Stimulated activated memory B cell treated with anti-CD40 and anti-IgM and Interleukin-4, amounts not matched to agents 10 μg/mL and 1 μg/mL and 100 μg/mL, for 72 hours (primary cell): ENCODE measurements at regions not wholly inside any gene's neighbourhood (a gene's known extent, or its start where the extent isn't known, plus 50 kb on each side); places are given as distances from the start of the nearest gene placed in this dataset.

Experiments
- ATAC-seq: fragments of 150-1000 bp; cut with Tn5 transposase; 2 replicates; pipeline ENCODE4 v1.10.0; 2021
- H3K27ac Mint-ChIP-seq: one replicate; pipeline ENCODE4 v1.8.0; 2022; ENCODE audit warnings: mild to moderate bottlenecking, mixed read lengths
- H3K27me3 Mint-ChIP-seq: one replicate; pipeline ENCODE4 v1.8.0; 2022; ENCODE audit warnings: mixed read lengths
- H3K36me3 Mint-ChIP-seq: one replicate; pipeline ENCODE4 v1.8.0; 2022; ENCODE audit warnings: mixed read lengths
- H3K4me1 Mint-ChIP-seq: one replicate; pipeline ENCODE4 v1.8.0; 2022; ENCODE audit warnings: mixed read lengths
- H3K4me3 Mint-ChIP-seq: one replicate; pipeline ENCODE4 v1.8.0; 2022; ENCODE audit warnings: mild to moderate bottlenecking, moderate library complexity, mixed read lengths
- H3K9me3 Mint-ChIP-seq: one replicate; pipeline ENCODE4 v1.8.0; 2022; ENCODE audit warnings: mixed read lengths

DNA sequence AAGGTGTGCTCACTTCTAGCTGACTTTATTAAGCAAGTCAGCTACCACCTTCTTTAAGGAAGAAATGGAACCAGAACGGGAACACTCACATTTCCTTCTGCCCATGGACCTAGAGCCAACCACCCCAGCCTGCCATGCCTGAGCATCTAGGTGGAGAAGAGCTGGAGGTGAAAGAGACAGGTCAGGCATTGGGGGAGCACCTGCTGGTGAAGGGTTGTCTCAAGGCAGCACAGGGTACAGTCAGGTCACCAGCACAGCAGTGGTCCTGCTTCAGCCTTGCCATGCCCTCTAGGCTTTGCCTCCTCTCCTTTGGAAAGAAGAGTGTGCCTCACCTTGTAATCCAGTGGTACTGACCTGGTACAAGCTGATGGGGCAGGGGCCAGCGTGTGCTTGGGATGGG lies 107.9 kb downstream of the KCNF1 start:
- no peaks in the 10 kb centered on the region for H3K9me3 Mint-ChIP-seq
- H3K4me3 Mint-ChIP-seq = no peak overlapping the region
- peaks cover 59% of the 10 kb centered on the region for H3K27me3 Mint-ChIP-seq
- no peak overlapping the region for H3K27ac Mint-ChIP-seq
- no peak for ATAC-seq
- H3K4me1 Mint-ChIP-seq = peaks cover 6% of the 10 kb centered on the region
- H3K36me3 Mint-ChIP-seq = no peaks in the 10 kb centered on the region

DNA sequence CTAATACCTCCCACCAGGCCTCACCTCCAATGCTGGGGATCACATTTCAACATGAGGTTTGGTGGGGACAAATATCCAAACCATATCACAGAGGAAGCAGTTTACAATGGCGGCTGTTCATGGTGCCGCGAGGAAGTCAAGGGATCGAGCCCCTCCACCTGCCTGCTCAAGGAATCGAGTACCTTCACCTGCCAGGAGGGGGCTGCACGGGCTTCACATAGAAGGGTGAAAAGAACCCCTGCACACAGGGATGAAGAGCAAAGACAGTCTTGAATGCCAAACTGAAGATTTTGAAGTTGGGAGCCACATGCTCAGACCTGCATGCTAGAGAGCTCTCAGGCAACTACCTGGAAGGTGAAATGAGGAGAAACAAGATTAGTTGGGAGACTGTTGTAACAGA lies 110.3 kb downstream of the KCNF1 start:
- Mint-ChIP-seq H3K27ac (no peak overlapping the region), H3K36me3 (no peaks in the 10 kb centered on the region), H3K9me3 (no peaks in the 10 kb centered on the region), H3K27me3 (peaks cover 50% of the 10 kb centered on the region), H3K4me3 (no peak overlapping the region), H3K4me1 (no peaks in the 10 kb centered on the region)
- no peak for ATAC-seq

DNA sequence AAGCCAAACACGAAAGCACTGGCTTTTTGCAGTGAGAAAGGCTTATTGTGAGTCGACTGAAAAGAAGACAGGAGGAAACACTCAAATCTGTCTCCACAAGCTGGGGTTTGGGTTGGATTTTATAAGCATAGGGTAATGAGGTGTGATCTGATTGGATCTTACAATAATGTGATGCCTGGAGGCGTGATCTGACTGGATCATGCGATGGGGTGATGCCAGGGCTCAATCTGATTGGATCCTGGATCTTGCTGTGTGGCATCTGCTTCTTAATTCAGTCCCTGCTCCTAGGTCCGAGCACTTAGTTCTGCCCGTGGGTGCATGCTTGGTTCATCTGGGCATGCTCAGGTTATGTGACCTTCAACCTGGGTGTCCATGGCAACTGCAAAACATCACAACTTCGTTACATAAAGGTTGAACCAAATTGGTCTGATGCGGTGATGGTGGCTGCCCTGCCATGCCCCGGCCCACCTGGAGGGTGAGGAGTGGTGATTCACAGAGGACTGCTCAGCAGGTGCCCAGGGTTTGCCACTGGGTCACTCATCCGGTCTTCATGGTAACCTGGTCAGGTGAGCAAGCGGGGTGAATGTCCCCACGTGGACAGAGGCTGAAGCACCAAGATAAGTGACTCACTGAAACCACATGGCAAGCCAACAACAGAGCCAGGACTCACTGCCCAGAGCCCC lies 111.0 kb downstream of the KCNF1 start:
- no peak for ATAC-seq
- no peaks in the 10 kb centered on the region for H3K36me3 Mint-ChIP-seq
- H3K4me1 Mint-ChIP-seq = no peaks in the 10 kb centered on the region
- H3K4me3 Mint-ChIP-seq = no peak overlapping the region
- peaks cover 49% of the 10 kb centered on the region for H3K27me3 Mint-ChIP-seq
- no peak overlapping the region for H3K27ac Mint-ChIP-seq
- H3K9me3 Mint-ChIP-seq = no peaks in the 10 kb centered on the region

DNA sequence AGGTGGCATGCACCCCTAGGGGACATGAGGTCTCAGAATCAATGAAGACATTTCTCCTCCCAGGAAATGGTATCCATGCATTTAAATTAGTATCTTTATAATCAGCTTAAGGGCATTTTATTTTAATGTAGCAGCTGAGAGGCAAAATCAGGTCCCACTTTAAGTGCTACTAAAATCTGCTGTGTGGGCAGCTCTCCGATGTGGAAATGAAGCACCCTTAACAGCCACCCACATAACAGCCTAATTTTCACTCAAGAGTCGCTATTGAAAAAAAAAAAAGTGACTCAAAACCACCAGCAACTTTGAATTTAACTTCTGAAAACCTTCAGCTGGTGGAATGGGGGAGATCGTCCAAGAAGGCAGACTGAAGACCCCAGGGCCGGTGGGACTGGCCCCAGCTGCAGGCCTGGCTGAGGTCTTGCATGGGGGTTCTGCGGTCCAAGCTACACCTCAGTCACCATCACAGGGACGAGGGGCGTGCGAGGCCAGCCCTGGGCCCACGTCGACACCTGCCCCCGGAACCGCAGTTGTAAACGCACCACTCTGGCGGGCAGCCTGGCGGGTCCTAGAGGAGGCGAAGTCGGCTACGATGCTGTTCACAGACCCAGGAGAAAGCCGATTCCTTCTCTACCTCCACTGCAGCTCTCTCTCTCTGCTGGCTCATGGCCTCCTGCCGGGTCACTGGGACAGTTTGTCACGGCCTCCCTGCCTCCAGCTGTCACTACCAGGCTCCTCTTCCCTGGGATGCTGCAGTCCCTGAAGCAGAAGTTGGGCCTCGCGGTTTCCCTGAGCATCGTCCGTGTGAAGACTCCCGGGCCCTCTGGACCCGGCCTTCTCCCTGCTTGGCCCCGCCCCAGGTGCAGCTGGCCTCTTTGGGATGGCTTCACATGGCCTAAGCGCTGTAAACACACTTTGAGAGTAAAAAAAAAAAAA lies 111.9 kb downstream of the KCNF1 start:
- no peak for ATAC-seq
- Mint-ChIP-seq H3K9me3 (no peaks in the 10 kb centered on the region), H3K27ac (no peak overlapping the region), H3K36me3 (no peaks in the 10 kb centered on the region), H3K4me3 (no peak overlapping the region), H3K27me3 (peaks cover 48% of the 10 kb centered on the region), H3K4me1 (no peaks in the 10 kb centered on the region)

DNA sequence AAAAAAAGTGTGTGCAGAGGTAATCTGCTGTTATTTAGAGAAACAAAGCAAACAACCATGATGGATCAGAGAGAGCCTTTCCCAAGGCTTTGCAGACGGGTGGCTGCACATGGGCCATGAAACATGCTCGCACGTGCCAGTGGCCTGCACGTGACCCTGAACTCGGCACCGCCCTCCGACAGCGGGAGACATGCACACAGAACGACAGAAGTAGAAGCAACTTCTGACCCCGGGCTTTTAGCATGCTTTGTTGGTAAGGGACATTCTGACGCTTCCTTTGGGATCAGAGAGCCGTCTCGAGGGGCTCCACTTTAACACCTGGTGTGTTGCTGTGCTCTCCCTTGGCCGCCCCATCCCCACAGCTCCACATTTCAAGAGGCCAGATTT lies 112.5 kb downstream of the KCNF1 start:
- no peaks in the 10 kb centered on the region for H3K9me3 Mint-ChIP-seq
- H3K4me3 Mint-ChIP-seq = no peak overlapping the region
- no peak for ATAC-seq
- no peaks in the 10 kb centered on the region for H3K4me1 Mint-ChIP-seq
- no peaks in the 10 kb centered on the region for H3K36me3 Mint-ChIP-seq
- peaks cover 43% of the 10 kb centered on the region for H3K27me3 Mint-ChIP-seq
- no peak overlapping the region for H3K27ac Mint-ChIP-seq

DNA sequence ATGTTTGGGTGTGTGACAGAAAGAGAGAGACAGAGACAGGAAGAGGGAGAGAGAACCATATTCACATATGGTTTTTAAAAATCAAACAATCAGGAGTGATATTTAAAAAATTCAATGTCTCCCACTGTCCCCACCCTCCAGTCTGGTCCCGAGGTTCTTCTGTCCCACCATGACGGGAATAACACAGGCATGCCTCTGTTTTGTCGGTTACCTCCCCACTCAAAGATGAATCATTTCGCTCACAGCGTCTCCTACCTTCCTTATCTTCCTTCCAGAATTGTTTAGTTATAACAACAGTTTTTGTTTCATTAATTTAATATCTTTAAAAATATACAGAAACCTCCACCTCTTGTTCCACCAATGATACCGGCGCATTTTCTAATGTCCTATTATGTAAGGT lies 113.0 kb downstream of the KCNF1 start:
- H3K4me3 Mint-ChIP-seq = no peak overlapping the region
- H3K36me3 Mint-ChIP-seq = no peaks in the 10 kb centered on the region
- H3K4me1 Mint-ChIP-seq = no peaks in the 10 kb centered on the region
- no peaks in the 10 kb centered on the region for H3K9me3 Mint-ChIP-seq
- H3K27me3 Mint-ChIP-seq = peaks cover 42% of the 10 kb centered on the region
- H3K27ac Mint-ChIP-seq = no peak overlapping the region
- ATAC-seq = no peak

DNA sequence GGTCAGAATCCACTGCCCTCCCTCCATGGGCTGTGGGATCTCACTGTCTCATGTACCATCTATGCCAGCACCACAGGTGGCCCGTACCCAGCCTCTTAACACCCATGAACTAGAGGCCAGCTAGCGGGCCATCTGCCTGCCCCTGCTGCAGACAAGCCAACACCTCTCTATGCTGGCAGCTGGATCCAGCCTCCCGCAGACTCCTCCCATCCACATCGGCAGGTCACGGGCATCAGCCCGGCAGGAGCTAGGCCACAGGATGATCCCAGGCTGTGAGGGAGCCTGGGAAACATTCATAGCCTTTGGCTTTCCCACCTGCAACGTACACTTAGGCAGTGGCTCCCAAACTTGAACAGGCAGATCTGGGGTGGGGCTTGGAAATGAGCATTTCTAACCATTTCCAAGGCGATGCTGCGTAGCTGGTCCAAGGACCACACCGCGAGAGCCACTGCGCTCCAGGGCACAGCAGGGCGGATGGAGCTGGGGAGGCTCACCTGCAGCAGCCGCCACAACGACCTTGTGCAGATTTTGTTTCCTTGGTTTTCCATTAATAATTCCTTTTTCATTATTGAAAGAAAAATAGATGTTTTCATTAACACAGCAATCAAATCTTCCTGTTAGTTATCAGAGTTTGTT lies 114.7 kb downstream of the KCNF1 start:
- no peak for ATAC-seq
- Mint-ChIP-seq H3K4me3 (no peak overlapping the region), H3K9me3 (no peaks in the 10 kb centered on the region), H3K36me3 (no peaks in the 10 kb centered on the region), H3K27ac (no peak overlapping the region), H3K27me3 (peaks cover 29% of the 10 kb centered on the region), H3K4me1 (no peaks in the 10 kb centered on the region)

DNA sequence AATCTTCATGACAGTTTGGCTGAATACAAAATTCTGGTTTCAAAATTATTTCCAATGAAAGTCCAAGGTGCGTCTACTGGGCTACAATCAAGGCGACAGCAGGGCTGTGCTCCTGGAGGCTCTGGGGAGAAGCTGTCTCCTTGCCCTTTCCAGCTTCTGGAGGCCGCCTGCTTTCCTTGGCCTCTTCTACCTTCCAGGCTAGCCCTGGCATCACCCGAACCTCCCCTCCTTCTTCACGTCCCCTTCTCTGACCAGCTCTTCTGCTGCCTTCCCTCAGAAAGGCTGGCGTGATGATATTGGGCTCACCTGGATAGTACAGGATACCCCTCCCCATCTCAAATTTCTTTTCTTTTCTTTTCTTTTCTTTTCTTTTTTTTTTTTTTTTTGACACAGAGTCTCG lies 115.5 kb downstream of the KCNF1 start:
- Mint-ChIP-seq H3K27ac (no peak overlapping the region), H3K4me3 (no peak overlapping the region), H3K4me1 (no peaks in the 10 kb centered on the region), H3K9me3 (no peaks in the 10 kb centered on the region), H3K36me3 (no peaks in the 10 kb centered on the region), H3K27me3 (peaks cover 21% of the 10 kb centered on the region)
- no peak for ATAC-seq

DNA sequence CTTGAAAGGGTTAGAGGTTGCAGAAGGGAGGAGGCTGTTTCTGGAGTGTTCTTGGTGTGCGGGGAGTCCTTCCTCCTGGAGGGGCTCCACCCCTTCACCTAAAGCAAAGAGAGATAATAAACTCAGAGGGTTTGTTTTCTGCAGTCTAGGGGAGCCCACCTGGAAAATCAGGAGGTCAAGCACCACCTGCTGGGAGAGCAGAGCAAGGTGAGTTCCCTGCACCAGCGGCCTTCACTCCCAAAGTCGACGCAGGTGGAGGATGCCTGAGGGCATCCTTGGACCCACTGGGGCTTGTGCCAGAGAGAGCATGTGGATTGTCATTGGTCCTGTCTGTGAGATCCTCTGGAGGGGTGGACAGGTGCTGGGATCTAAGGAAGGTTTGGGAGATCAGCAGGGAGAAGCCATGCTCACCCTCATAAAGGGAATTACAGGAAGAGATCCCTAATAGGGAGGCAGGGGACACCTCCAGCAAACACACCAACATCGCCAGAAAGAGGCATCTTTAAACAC lies 116.7 kb downstream of the KCNF1 start:
- H3K36me3 Mint-ChIP-seq = no peaks in the 10 kb centered on the region
- peaks cover 20% of the 10 kb centered on the region for H3K27me3 Mint-ChIP-seq
- H3K4me3 Mint-ChIP-seq = no peak overlapping the region
- H3K27ac Mint-ChIP-seq = no peak overlapping the region
- H3K9me3 Mint-ChIP-seq = no peaks in the 10 kb centered on the region
- ATAC-seq = no peak
- H3K4me1 Mint-ChIP-seq = no peaks in the 10 kb centered on the region

DNA sequence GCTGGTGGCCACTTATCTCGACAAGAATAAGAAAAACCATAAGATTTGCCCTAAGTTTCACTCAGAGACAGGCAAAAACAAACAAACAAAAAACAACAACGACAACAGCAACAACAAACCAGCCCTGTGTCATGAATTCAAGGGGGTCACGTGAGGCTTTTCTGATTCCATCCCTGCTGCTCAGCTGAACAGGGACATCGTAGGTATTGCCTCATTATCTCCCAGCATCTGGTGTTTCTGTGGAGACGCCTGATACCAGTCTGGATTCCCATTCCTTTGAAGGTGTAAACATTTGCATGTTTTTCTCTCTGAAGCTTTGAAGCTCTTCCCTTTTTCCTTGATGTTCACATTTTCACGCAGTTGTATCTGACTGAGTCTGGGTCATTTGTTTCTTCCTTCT lies 117.4 kb downstream of the KCNF1 start:
- no peaks in the 10 kb centered on the region for H3K9me3 Mint-ChIP-seq
- H3K4me1 Mint-ChIP-seq = no peaks in the 10 kb centered on the region
- ATAC-seq = no peak
- H3K27me3 Mint-ChIP-seq = peaks cover 16% of the 10 kb centered on the region
- H3K4me3 Mint-ChIP-seq = no peak overlapping the region
- no peaks in the 10 kb centered on the region for H3K36me3 Mint-ChIP-seq
- no peak overlapping the region for H3K27ac Mint-ChIP-seq

DNA sequence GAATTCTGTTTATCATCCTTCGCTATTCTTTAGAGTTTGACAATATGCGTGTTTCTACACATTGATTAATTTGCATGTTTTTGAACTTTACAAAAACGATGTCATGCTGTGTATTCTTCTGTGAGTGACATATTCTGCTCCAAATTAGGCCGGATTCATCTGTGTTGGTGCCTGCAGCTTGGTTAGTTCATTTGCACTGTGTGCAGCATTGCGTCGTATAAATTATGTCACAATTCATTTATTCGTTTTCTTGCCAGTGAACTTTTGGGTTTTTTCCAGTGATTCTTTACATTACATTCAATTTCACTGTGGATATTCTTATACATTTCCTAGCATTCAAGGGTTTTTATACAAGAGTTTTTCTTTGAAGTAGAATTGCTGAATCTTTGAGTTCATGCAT lies 118.3 kb downstream of the KCNF1 start:
- ATAC-seq = no peak

DNA sequence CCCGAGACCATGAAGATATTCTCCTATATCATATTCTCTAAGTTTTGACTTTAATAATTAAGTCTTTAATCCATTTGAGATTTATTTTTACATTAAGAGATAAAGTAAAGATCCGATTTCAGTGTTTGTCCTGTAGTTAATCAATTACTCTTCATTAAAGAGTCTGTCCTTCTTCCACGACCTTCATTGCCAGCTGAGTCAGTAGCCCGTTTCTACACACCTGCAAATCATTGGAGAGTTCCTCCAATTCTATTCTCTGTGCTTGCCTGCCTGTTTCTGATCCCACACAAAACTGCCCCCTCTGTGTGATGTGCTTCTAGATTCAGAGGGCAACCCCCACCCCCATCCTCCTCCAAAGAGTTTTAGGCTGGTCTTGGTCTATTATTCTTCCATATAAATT lies 119.2 kb downstream of the KCNF1 start:
- Mint-ChIP-seq H3K4me1 (no peaks in the 10 kb centered on the region), H3K27ac (no peak overlapping the region), H3K9me3 (peaks cover 6% of the 10 kb centered on the region), H3K4me3 (no peak overlapping the region), H3K36me3 (no peaks in the 10 kb centered on the region), H3K27me3 (peaks cover 12% of the 10 kb centered on the region)
- no peak for ATAC-seq

More for the DNA sequence above, 118.3 kb downstream of the KCNF1 start:
- no peak overlapping the region for H3K27ac Mint-ChIP-seq
- H3K4me1 Mint-ChIP-seq = no peaks in the 10 kb centered on the region
- no peaks in the 10 kb centered on the region for H3K36me3 Mint-ChIP-seq
- peaks cover 10% of the 10 kb centered on the region for H3K27me3 Mint-ChIP-seq
- peaks cover 3% of the 10 kb centered on the region for H3K9me3 Mint-ChIP-seq
- no peak overlapping the region for H3K4me3 Mint-ChIP-seq

DNA sequence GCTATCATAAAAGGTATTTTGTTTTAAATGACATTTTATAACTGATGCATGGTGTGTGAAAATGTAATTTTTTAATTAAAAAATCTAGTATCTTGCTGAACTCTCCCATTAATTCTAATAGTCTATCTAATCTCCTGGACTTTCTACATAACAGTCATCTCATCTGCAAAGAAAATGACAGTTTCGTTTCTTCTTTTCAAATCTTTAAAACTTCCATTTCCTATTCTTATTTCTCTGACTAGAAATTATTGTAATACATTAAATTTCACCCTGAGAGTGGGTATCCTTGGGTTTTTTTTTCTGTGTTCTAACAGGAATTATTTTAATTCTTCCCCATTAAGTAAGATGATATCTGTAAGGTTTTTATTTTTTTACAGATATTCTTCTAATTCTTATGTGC lies 120.1 kb downstream of the KCNF1 start:
- no peak overlapping the region for H3K4me3 Mint-ChIP-seq
- H3K27me3 Mint-ChIP-seq = peaks cover 22% of the 10 kb centered on the region
- H3K4me1 Mint-ChIP-seq = no peaks in the 10 kb centered on the region
- no peak overlapping the region for H3K27ac Mint-ChIP-seq
- no peak for ATAC-seq
- peaks cover 12% of the 10 kb centered on the region for H3K9me3 Mint-ChIP-seq
- H3K36me3 Mint-ChIP-seq = no peaks in the 10 kb centered on the region

DNA sequence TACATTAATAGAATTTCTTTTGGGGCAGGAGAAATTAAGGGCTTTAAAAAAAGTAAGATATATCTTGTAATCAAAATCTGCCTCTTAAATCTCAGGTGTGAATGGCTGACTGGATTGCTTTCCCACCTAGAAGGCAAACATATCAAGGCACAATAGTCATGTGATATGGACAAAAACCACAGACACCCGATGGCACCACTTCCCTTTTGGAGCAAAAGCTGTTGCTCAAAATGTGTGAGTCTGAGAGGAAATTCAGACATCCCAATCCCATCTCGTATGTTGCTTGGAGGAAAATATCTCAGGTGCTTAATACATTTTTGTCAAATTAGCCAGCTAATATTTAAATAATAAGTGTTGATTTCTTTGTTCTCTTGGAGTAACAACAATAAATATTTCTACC lies 120.7 kb downstream of the KCNF1 start:
- Mint-ChIP-seq H3K36me3 (no peaks in the 10 kb centered on the region), H3K9me3 (peaks cover 17% of the 10 kb centered on the region), H3K4me1 (no peaks in the 10 kb centered on the region), H3K27ac (no peak overlapping the region), H3K4me3 (no peak overlapping the region), H3K27me3 (peaks cover 27% of the 10 kb centered on the region)
- no peak for ATAC-seq

DNA sequence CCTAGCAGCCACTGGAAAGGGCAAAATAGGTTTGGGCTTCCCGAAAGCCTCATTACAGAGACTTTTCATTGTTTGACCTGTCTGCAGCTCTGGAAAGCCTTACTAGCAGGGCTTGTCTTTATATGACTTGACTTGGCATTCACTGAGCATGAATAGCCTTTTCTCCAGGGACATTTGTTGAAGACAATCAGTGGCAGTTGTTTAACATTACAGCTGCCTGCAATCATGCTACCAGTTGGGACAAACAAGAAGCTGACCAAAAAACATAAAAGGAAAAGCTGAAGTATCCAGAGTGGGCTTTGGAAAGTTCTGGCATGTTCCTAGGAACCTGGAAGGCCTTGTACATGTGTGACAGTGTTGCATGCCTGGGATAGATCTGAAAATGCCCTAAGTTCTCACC lies 121.4 kb downstream of the KCNF1 start:
- peaks cover 31% of the 10 kb centered on the region for H3K27me3 Mint-ChIP-seq
- H3K36me3 Mint-ChIP-seq = no peaks in the 10 kb centered on the region
- H3K4me1 Mint-ChIP-seq = no peaks in the 10 kb centered on the region
- H3K27ac Mint-ChIP-seq = no peak overlapping the region
- no peak for ATAC-seq
- H3K4me3 Mint-ChIP-seq = no peak overlapping the region
- peaks cover 20% of the 10 kb centered on the region for H3K9me3 Mint-ChIP-seq
